Lung (tissue), 11 donors: ENCODE measurements at regions not wholly inside any gene's neighbourhood (a gene's known extent, or its start where the extent isn't known, plus 50 kb on each side); places are given as distances from the start of the nearest gene placed in this dataset.

Experiments used
- ATAC-seq: fragments of 200-7000 bp; cut with Tn5 transposase; one replicate; pipeline ENCODE4 v1.9.1; 2020; ENCODE audit warnings: moderate number of reproducible peaks; ENCODE audit not compliant: insufficient read depth, low FRiP score
- DNase-seq, 3 donors: peaks; one replicate each; pipeline ENCODE4 v3.0.0-alpha.2; 2013 to 2017
- H3K27ac ChIP-seq, 2 donors: one replicate each; pipeline ENCODE4 v1.5.1; 2013; ENCODE audit warnings: mild to moderate bottlenecking in 2 of 2, moderate library complexity in 2 of 2, control low read depth in 1 of 2, inconsistent platforms in 1 of 2, low read depth in 1 of 2, low read length in 1 of 2
- H3K27me3 ChIP-seq, 3 donors: one replicate each; pipeline ENCODE4 v1.5.1; 2013; ENCODE audit warnings: low read length in 2 of 3; ENCODE audit not compliant: control insufficient read depth in 3 of 3, insufficient read depth in 3 of 3
- H3K36me3 ChIP-seq, 4 donors: one replicate each; pipeline ENCODE4 v1.5.1; 2013; ENCODE audit warnings: low read length in 4 of 4, mild to moderate bottlenecking in 1 of 4, moderate library complexity in 1 of 4; ENCODE audit not compliant: control insufficient read depth in 4 of 4, insufficient read depth in 4 of 4
- H3K4me1 ChIP-seq, 5 donors: one replicate each; pipeline ENCODE4 v1.5.1; 2013; ENCODE audit warnings: low read length in 5 of 5, mild to moderate bottlenecking in 2 of 5, moderate library complexity in 1 of 5; ENCODE audit not compliant: control insufficient read depth in 5 of 5, insufficient read depth in 5 of 5
- H3K4me3 ChIP-seq: one replicate; pipeline ENCODE4 v1.5.1; 2013; ENCODE audit warnings: mild to moderate bottlenecking, control low read depth, moderate library complexity
- H3K9ac ChIP-seq, 2 donors: one replicate each; pipeline ENCODE4 v1.5.1; 2013; ENCODE audit warnings: low read length in 2 of 2, control low read depth in 1 of 2; ENCODE audit not compliant: insufficient read depth in 1 of 2
- H3K9me3 ChIP-seq, 4 donors: one replicate each; pipeline ENCODE4 v1.5.1; 2013; ENCODE audit warnings: low read length in 3 of 4, mild to moderate bottlenecking in 1 of 4, moderate library complexity in 1 of 4; ENCODE audit not compliant: control insufficient read depth in 4 of 4, insufficient read depth in 3 of 4
- CTCF ChIP-seq: IDR thresholded peaks from 2 replicates; pipeline ENCODE4 v1.5.1; 2012; ENCODE audit warnings: mild to moderate bottlenecking; ENCODE audit errors: control extremely low read depth, extremely low read depth
- WGBS, 2 donors: extraction: QIAGEN DNeasy Blood & Tissue Kit; methylation state at CpG; one replicate each; pipeline ENCODE4 v1.1.7; 2013; 5-methylcytosine and 5-hydroxymethylcytosine counted together
- donor health status: control.
- donor health status: control.
- donor health status: Bipolar disorder and iron deficiency.
- donor health status: healthy.
- donor health status: DM: yes; HTN: yes; CAD: no.

GRCh38 chr13:79870123-79870522 lies 389.2 kb downstream of the NDFIP2 start:
- no peaks in the 10 kb centered on the region for H3K9me3 ChIP-seq
- peaks cover 0 to 4% (median 0%) of the 10 kb centered on the region in 5 donors for H3K4me1 ChIP-seq
- peak in 2 of 3 donors; percentile 38 to 54 for DNase-seq
- H3K27ac ChIP-seq: no peak overlapping the region
- ATAC-seq: no peak
- no peak overlapping the region for H3K4me3 ChIP-seq
- no peak for TF ChIP-seq CTCF
- no peak overlapping the region for H3K9ac ChIP-seq
- H3K36me3 ChIP-seq: no peaks in the 10 kb centered on the region
- H3K27me3 ChIP-seq: no peaks in the 10 kb centered on the region

- no peak for TF ChIP-seq CTCF
- 50 to 69% methylated on average over 2 of the region's 2 CpGs for WGBS, 2 donors
- Histone ChIP-seq H3K27ac (no peak overlapping the region), H3K9me3 (no peaks in the 10 kb centered on the region), H3K27me3 (no peaks in the 10 kb centered on the region), H3K9ac (no peak overlapping the region), H3K36me3 (no peaks in the 10 kb centered on the region), H3K4me1 (peaks cover 0 to 4% (median 0%) of the 10 kb centered on the region in 5 donors), H3K4me3 (no peak overlapping the region)
- ATAC-seq (no peak), DNase-seq (peak in 2 of 3 donors; percentile 26 to 62)
Observed at GRCh38 chr13:79869326-79869725, 388.4 kb downstream of the NDFIP2 start.

GRCh38 chr13:79867254-79867653 lies 386.3 kb downstream of the NDFIP2 start:
- Histone ChIP-seq H3K4me3 (no peak overlapping the region), H3K4me1 (peaks cover 0 to 4% (median 0%) of the 10 kb centered on the region in 5 donors), H3K9me3 (no peaks in the 10 kb centered on the region), H3K27ac (no peak overlapping the region), H3K36me3 (no peaks in the 10 kb centered on the region), H3K9ac (no peak overlapping the region), H3K27me3 (no peaks in the 10 kb centered on the region)
- ATAC-seq (no peak), DNase-seq (no peak)
- no peak for TF ChIP-seq CTCF
- WGBS, 2 donors: 26 to 67% methylated on average over 1 of the region's 1 CpG

GRCh38 chr13:79866436-79866835 lies 385.5 kb downstream of the NDFIP2 start:
- DNase-seq: no peak
- H3K27me3 ChIP-seq: no peaks in the 10 kb centered on the region

More at GRCh38 chr13:79866436-79866835, 385.5 kb downstream of the NDFIP2 start:
- TF ChIP-seq CTCF: no peak
- Histone ChIP-seq H3K27ac (no peak overlapping the region), H3K4me3 (no peak overlapping the region), H3K4me1 (peaks cover 0 to 4% (median 0%) of the 10 kb centered on the region in 5 donors), H3K9me3 (no peaks in the 10 kb centered on the region), H3K36me3 (no peaks in the 10 kb centered on the region), H3K9ac (no peak overlapping the region)
- ATAC-seq: no peak
- 92 to 95% methylated on average over 2 of the region's 2 CpGs for WGBS, 2 donors
